Bone marrow (tissue), 2 donors: ENCODE measurements at regions not wholly inside any gene's neighbourhood (a gene's known extent, or its start where the extent isn't known, plus 50 kb on each side); places are given as distances from the start of the nearest gene placed in this dataset.

ENCODE experiments used
- DNase-seq, 2 donors: peaks; one replicate each; lab custom pipeline; 2025; lab: John Stamatoyannopoulos, UW

DNA sequence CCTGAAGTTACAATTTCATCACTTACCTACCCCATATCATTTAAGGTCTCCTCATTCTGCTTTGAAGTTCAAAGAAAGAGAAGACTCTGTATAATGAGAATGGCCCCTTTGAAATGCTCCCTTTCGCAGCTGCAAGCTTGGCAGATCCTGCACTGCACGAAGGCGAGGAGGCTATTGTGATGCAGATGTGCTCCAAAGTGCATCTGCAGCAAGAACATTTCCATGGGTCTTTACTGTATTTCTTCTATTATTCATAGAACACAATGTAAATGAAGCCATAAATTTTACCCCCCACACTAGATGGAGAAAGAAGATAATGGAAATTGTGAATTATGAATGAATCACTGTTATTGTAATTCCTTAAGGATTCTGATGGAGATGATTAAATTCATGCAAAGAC is 178.7 kb downstream of the CHD9NB start:
- no peak for DNase-seq

DNA sequence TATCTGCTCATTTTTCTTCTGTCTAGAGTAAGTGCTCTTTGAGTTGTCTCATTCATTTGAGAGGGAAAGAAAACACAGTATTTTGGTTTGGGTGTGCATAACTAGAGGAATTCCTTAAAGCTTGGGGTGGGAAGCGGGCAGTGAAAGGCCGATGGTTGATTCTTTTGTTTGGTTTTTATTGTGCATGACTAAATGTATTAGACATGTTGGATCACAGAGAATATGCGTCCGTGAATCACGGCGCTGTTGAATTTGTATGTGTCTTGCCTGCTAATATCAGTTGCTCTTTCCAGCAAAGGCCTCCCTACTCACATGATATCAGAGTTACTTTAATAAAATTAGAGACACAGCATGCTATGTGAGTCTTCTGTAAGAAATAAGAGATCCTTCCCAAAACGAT is 180.0 kb downstream of the CHD9NB start:
- no peak for DNase-seq

DNA sequence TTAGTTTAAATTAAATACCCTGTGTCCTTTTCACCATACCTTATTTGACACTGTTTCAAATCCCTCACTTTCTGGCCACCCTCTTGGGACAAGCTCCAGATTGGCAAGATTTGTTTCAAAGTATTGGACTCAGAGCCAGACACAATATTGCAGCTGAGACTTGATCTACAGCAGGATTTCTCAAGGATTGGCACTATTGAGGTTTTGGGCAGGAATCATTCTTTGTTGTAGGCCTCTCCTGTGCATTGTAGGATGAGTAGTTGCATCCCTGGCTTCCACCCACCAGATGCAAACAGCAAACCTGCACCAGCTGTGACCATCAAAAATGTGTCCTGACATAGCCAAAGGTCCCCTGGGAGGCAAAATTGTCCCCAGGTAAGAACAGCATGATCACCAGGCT is 181.2 kb downstream of the CHD9NB start:
- DNase-seq = no peak

GRCh38 chr16:52869243-52869642 is 183.5 kb downstream of the CHD9NB start:
- no peak for DNase-seq

DNA sequence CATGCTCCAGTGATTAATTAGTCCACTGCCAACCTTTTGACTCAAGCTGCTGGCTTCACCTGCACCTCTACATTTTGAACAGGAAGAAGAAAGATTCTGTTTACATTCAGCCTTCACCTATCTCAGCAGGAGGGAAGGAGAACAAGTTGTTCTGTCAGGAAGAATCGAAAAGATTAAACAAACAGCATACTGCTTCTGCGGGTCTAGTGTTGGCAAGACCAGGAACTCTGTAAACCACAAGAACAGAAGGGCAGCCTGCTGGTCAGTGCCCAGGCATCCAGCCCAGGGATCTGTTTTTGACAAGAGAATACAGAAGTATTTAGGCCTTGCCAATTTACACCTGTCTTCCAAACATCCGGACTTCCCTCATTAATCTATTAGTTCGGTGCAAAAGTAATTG is 189.7 kb downstream of the CHD9NB start:
- no peak for DNase-seq

DNA sequence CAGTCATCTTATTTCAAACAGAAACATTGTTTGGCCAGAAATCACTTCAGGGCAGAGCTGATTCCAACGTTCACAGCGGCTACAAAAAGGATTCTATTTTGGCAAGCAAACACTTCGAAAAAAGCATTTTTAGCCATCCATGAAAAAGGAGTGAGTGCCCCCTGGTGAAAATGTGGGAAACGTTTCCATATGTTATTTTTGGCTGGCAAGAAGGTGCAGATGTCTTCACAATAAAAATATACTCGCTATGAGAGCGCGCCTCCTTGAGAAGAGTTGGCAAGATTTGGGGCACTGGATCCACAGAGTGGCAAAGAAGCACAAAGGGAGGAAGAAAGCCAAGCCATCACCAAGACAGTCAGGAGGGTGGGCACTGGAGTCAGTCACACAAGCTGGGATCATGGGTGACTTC is 191.1 kb downstream of the CHD9NB start:
- DNase-seq = no peak

GRCh38 chr16:52855463-52855862 is 197.2 kb downstream of the CHD9NB start:
- no peak for DNase-seq

GRCh38 chr16:52852978-52853377 is 199.7 kb downstream of the CHD9NB start:
- DNase-seq = no peak

- DNase-seq = no peak
Observed at GRCh38 chr16:52851211-52851740, 201.4 kb downstream of the CHD9NB start.

GRCh38 chr16:52843381-52843780 is 209.3 kb downstream of the CHD9NB start:
- DNase-seq = no peak

DNA sequence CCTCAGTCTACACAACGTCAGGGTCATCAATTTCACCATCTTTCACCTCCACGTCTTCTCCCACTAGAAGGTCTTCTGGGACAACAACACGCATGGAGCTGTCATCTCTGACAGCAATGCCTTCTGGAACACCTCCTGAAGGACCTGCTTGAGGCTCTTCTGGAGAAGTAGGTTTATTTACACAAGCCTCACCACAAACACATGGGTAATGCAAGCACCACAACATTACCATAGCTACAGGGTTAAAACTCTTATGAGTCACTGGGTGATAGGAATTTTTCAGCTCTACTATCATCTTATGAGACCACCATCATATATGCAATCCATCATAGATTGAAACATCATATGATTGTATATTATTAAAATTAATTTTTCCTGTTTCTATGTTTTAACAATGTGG is 215.4 kb downstream of the CHD9NB start:
- DNase-seq = no peak

DNA sequence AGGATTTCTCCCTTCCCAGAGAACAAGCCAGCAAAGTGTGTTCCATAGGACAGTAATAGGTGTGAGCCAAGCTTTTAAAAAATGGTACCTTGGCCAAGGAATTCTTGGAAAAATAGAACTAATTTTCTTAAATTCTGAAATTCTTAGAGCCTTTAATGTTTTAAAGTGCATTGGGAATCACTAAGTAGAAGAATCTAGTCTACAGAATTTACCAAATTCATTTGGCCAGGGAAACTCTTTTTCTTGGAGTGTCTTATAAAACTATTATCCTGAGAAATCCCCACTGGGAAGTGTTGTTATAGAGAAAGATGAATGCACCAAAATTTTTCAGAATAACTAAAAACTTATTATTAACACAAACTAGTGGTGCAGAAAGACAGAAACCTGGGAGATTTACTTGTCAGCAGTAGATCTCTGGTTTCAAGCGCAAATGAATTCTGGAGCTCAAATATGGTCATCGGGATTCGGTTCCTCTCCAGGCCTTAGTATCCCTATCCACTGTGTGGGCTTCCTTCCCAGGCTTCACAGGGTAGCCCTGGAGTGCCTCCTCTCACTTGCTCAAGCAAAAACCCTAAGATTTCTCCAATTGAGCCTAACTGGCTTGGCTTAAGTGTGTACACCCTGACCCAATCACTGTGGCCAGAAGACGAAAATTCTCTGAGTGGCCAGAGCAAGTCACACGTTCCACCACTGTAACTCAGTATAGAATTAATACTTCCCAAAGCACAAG is 217.8 kb downstream of the CHD9NB start:
- DNase-seq = no peak

DNA sequence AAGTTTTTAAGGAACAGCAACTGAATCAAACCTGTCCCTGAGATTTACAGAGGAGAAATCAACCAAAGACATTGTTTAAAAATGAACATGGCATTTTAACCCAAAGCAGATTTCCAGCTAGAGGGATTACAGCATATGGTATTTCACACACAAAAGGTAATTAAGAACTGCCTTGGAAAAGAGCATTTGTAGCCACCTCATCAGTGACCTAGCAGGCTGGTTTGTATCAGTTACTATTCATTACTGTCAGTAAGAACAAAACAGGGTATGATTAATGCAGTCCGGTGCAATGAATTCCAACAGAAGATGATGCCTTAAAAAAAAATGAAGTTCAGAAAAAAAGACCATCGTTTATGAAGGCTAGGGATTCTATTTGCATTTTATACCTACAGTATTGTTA is 219.9 kb downstream of the CHD9NB start:
- no peak for DNase-seq

GRCh38 chr16:52827456-52827855 is 225.2 kb downstream of the CHD9NB start:
- DNase-seq = no peak

DNA sequence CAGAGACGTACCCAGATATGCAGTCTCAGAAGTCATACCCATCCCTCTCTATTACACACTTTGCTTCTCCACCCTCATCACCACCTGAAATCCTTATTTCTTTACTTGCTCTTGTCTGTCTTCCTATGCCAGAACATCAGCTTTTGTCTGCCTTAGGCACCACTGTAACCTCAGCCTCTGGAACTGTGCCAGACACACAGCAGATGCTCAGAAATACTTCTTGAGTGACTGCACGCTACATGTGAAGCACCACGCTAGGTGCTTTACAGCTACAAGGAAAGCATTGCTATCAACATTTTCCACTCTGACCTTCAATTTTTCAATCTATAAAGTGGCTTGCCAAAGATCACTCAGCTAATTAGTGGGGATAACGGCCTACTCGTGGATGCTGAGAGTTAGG is 226.8 kb downstream of the CHD9NB start:
- no peak for DNase-seq

- DNase-seq = no peak
Observed at GRCh38 chr16:52819808-52820207, 232.9 kb downstream of the CHD9NB start.

GRCh38 chr16:52819405-52819804 is 233.3 kb downstream of the CHD9NB start:
- DNase-seq = no peak

DNA sequence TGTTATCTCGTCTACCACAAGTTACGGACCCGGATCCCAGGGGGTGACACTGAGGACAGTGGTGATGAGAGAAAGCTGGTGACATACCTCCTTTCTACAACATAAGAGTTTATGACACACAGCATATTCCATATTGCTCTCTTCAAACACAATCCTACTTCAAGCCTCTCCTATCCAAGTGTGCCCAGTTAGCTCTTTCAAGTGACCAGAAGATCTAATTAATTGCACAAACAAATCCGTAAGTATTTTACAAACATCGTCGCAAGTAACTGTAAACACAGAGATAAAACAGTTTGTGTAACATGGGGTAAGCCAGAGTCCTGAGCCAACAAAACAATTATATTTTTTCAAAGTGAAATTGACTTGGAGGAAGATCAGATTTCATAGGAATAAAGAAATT is 235.0 kb downstream of the CHD9NB start:
- DNase-seq = no peak

- no peak for DNase-seq
Observed at GRCh38 chr16:52816993-52817392, 235.7 kb downstream of the CHD9NB start.

GRCh38 chr16:52812678-52813556 is 239.8 kb downstream of the CHD9NB start:
- DNase-seq = no peak

GRCh38 chr16:52805559-52806168 is 247.0 kb downstream of the CHD9NB start:
- DNase-seq = no peak

DNA sequence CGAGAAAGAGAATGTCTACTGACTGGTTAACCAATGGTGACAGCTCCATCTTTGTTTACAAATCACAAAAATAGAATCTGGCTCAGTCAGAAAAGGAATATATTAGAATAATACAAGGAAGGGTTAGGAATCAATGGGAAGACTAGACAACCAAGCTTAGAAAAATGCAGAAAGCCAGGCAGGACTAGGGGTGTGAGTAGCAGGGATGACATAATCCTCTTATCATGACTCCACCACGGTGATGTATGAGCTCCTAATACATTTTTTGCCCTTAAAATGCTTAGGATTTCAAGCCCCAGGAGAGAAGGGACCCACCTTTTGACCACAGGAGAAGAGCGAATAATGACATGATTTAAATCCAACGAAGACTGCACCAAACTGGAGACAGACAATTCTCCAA is 252.3 kb downstream of the CHD9NB start:
- no peak for DNase-seq

GRCh38 chr16:52799149-52799548 is 252.2 kb upstream of the TOX3 start:
- DNase-seq = no peak
